ENCODE measurements at regions not wholly inside any gene's neighbourhood (a gene's known extent, or its start where the extent isn't known, plus 50 kb on each side); places are given as distances from the start of the nearest gene placed in this dataset.
"Not testable (repeated sequence)": the region's sequence is repeated elsewhere in the genome, so short reads cannot be mapped to it uniquely, and the experiment has no call there.

GRCh38 chr3:101964861-101965260, 115.5 kb downstream of the NFKBIZ start:
- no peaks in the 10 kb centered on the region for H3K36me3 Mint-ChIP-seq (ENCODE audit: insufficient read depth)
- no peaks in the 10 kb centered on the region for H3K4me1 Mint-ChIP-seq (ENCODE audit: low read depth in 2 of 2)
- H3K9me3 Mint-ChIP-seq: peaks cover 0 to 2% of the 10 kb centered on the region in 2 donors
- no peak overlapping the region for H3K4me3 Mint-ChIP-seq
- no peak overlapping the region for H3K27ac Mint-ChIP-seq
- no peaks in the 10 kb centered on the region for H3K27me3 Mint-ChIP-seq
- no peak for ATAC-seq (replicated peaks)
- DNase-seq: no peak

GRCh38 chr3:101966226-101966625, 116.9 kb downstream of the NFKBIZ start:
- H3K9me3 Mint-ChIP-seq: peaks cover 0 to 7% of the 10 kb centered on the region in 2 donors
- DNase-seq (no peak), ATAC-seq (replicated peaks) (no peak)
- H3K4me3 Mint-ChIP-seq: no peak overlapping the region
- H3K27ac Mint-ChIP-seq: no peak overlapping the region
- no peaks in the 10 kb centered on the region for H3K27me3 Mint-ChIP-seq
- H3K36me3 Mint-ChIP-seq (ENCODE audit: insufficient read depth): no peaks in the 10 kb centered on the region
- H3K4me1 Mint-ChIP-seq (ENCODE audit: low read depth in 2 of 2): no peaks in the 10 kb centered on the region

GRCh38 chr3:101970212-101970611, 120.9 kb downstream of the NFKBIZ start:
- no peak overlapping the region for H3K27ac Mint-ChIP-seq
- ATAC-seq (replicated peaks) (no peak), DNase-seq (no peak)
- H3K36me3 Mint-ChIP-seq (ENCODE audit: insufficient read depth): no peaks in the 10 kb centered on the region
- H3K4me1 Mint-ChIP-seq (ENCODE audit: low read depth in 2 of 2): peaks cover 0 to 8% of the 10 kb centered on the region in 2 donors
- H3K27me3 Mint-ChIP-seq: peaks cover 0 to 5% of the 10 kb centered on the region in 2 donors
- H3K4me3 Mint-ChIP-seq: no peak overlapping the region
- peaks cover 0 to 7% of the 10 kb centered on the region in 2 donors for H3K9me3 Mint-ChIP-seq

DNA sequence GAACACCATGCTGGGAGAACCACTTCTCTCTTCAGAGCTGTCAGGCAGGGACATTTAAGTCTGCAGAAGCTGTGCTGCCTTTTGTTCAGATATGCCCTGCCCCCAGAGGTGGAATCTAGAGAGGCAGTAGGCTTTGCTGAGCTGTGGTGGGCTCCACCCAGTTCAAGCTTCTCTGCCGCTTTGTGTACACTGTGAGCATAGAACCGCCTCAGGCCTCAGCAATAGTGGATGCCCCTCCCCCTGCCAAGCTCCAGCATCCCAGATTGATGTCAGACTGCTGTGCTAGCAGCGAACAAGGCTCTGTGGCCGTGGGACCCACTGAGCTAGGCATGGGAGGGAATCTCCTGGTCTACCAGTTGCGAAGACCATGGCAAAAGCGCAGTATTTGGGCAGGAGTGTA, 121.6 kb downstream of the NFKBIZ start:
- no peaks in the 10 kb centered on the region for H3K36me3 Mint-ChIP-seq (ENCODE audit: insufficient read depth)
- peaks cover 0 to 7% of the 10 kb centered on the region in 2 donors for H3K9me3 Mint-ChIP-seq
- no peak for ATAC-seq (replicated peaks)
- peaks cover 0 to 8% of the 10 kb centered on the region in 2 donors for H3K4me1 Mint-ChIP-seq (ENCODE audit: low read depth in 2 of 2)
- H3K4me3 Mint-ChIP-seq: no peak overlapping the region
- DNase-seq: no peak
- peaks cover 0 to 5% of the 10 kb centered on the region in 2 donors for H3K27me3 Mint-ChIP-seq
- H3K27ac Mint-ChIP-seq: no peak overlapping the region

- no peak overlapping the region for H3K27ac Mint-ChIP-seq
- ATAC-seq (replicated peaks): peak; percentile 26
- no peak for DNase-seq
These were observed 123.3 kb downstream of the NFKBIZ start for GRCh38 chr3:101972430-101973162.

DNA sequence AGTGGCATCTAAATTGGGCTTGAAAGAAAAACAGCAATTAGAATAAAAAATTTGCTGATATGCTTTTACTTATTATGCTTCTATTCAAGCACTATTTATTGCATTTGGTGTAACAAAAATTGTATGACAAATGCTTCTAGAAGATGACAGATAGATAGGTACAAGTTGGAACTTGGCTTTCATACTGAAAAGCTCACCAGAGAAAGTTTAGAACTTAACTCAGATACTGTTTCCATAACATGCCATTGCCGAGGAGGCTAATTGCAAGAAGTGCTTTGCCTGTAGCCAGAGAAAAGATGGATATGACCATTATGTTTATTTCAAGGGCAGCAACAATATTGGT, 123.8 kb downstream of the NFKBIZ start:
- H3K27ac Mint-ChIP-seq: no peak overlapping the region
- no peak for ATAC-seq (replicated peaks)
- peaks cover 0 to 5% of the 10 kb centered on the region in 2 donors for H3K27me3 Mint-ChIP-seq
- DNase-seq: no peak
- peaks cover 0 to 7% of the 10 kb centered on the region in 2 donors for H3K9me3 Mint-ChIP-seq
- no peak overlapping the region for H3K4me3 Mint-ChIP-seq
- H3K4me1 Mint-ChIP-seq (ENCODE audit: low read depth in 2 of 2): peaks cover 0 to 8% of the 10 kb centered on the region in 2 donors
- no peaks in the 10 kb centered on the region for H3K36me3 Mint-ChIP-seq (ENCODE audit: insufficient read depth)

More at GRCh38 chr3:101972430-101973162, 123.3 kb downstream of the NFKBIZ start:
- Mint-ChIP-seq H3K4me3 (no peak overlapping the region), H3K9me3 (peaks cover 0 to 7% of the 10 kb centered on the region in 2 donors), H3K27me3 (peaks cover 0 to 5% of the 10 kb centered on the region in 2 donors), H3K4me1 (ENCODE audit: low read depth in 2 of 2) (peaks cover 0 to 8% of the 10 kb centered on the region in 2 donors), H3K36me3 (ENCODE audit: insufficient read depth) (no peaks in the 10 kb centered on the region)

DNA sequence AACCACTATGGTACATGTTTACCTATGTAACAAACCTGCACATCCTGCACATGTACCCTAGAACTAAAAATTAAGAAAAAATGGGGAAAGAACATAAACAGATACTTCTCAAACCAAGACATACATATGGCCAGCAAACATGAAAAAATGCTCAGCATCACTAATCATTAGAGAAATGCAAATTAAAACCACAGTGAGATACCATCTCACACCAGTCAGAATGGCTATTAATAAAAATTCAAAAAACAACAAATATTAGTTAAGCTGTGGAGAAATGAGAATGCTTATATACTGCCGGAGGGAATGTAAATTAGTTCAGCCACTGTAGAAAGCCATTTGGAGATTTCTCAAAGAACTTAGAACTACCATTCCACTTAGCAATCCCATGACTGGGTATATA, 126.1 kb downstream of the NFKBIZ start:
- H3K27ac Mint-ChIP-seq; DNase-seq; H3K9me3 Mint-ChIP-seq; H3K4me1 Mint-ChIP-seq (ENCODE audit: low read depth in 2 of 2); H3K27me3 Mint-ChIP-seq; H3K4me3 Mint-ChIP-seq; ATAC-seq (replicated peaks); H3K36me3 Mint-ChIP-seq (ENCODE audit: insufficient read depth): not testable (repeated sequence)

DNA sequence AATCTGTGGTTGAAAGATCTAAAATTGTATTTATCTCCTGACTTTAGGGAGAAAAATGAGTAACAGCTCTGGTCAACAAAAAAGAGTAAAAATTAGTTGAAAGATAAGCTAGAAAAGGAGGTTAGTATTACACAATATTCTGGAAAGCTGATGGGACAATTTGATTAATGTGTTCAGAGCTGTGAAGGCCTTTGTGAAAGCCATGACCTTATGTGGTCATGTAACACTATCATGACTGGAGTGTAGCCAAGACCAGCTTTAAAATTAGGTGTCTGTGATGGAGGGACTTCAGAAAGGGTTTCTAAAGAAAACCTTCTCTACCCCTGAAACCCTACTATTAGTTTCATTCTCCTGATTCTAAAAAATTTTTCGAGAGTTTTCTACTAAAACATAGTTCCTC, 127.2 kb downstream of the NFKBIZ start:
- H3K4me3 Mint-ChIP-seq: no peak overlapping the region
- H3K4me1 Mint-ChIP-seq (ENCODE audit: low read depth in 2 of 2): peaks cover 0 to 8% of the 10 kb centered on the region in 2 donors
- no peak for ATAC-seq (replicated peaks)
- no peaks in the 10 kb centered on the region for H3K9me3 Mint-ChIP-seq
- no peaks in the 10 kb centered on the region for H3K36me3 Mint-ChIP-seq (ENCODE audit: insufficient read depth)
- H3K27ac Mint-ChIP-seq: no peak overlapping the region
- DNase-seq: no peak
- peaks cover under 1 to 5% of the 10 kb centered on the region in 2 donors for H3K27me3 Mint-ChIP-seq

GRCh38 chr3:101978348-101978747, 129.0 kb downstream of the NFKBIZ start:
- no peaks in the 10 kb centered on the region for H3K4me1 Mint-ChIP-seq (ENCODE audit: low read depth in 2 of 2)
- H3K27ac Mint-ChIP-seq: no peak overlapping the region
- H3K27me3 Mint-ChIP-seq: peaks cover 14 to 17% of the 10 kb centered on the region in 2 donors
- no peaks in the 10 kb centered on the region for H3K9me3 Mint-ChIP-seq
- ATAC-seq (replicated peaks) (no peak), DNase-seq (no peak)
- H3K4me3 Mint-ChIP-seq: no peak overlapping the region
- H3K36me3 Mint-ChIP-seq (ENCODE audit: insufficient read depth): no peaks in the 10 kb centered on the region

- DNase-seq (no peak), ATAC-seq (replicated peaks) (no peak)
- Mint-ChIP-seq H3K27ac (no peak overlapping the region), H3K4me3 (no peak overlapping the region), H3K4me1 (ENCODE audit: low read depth in 2 of 2) (no peaks in the 10 kb centered on the region), H3K36me3 (ENCODE audit: insufficient read depth) (no peaks in the 10 kb centered on the region), H3K27me3 (peaks cover 14 to 17% of the 10 kb centered on the region in 2 donors), H3K9me3 (no peaks in the 10 kb centered on the region)
These were observed 129.7 kb downstream of the NFKBIZ start for GRCh38 chr3:101979033-101979432.

GRCh38 chr3:101984356-101984755, 135.0 kb downstream of the NFKBIZ start:
- Mint-ChIP-seq H3K9me3 (no peaks in the 10 kb centered on the region), H3K27me3 (peaks cover 12 to 14% of the 10 kb centered on the region in 2 donors), H3K36me3 (ENCODE audit: insufficient read depth) (no peaks in the 10 kb centered on the region), H3K4me3 (no peak overlapping the region), H3K4me1 (ENCODE audit: low read depth in 2 of 2) (peaks cover 0 to 5% of the 10 kb centered on the region in 2 donors), H3K27ac (no peak overlapping the region)
- ATAC-seq (replicated peaks) (no peak), DNase-seq (no peak)

- Mint-ChIP-seq H3K4me3 (no peak overlapping the region), H3K36me3 (ENCODE audit: insufficient read depth) (no peaks in the 10 kb centered on the region), H3K27me3 (no peaks in the 10 kb centered on the region), H3K9me3 (no peaks in the 10 kb centered on the region), H3K4me1 (ENCODE audit: low read depth in 2 of 2) (peaks cover 0 to 5% of the 10 kb centered on the region in 2 donors), H3K27ac (peak overlapping the region in 1 of 2 donors; percentile 54)
- DNase-seq (no peak), ATAC-seq (replicated peaks) (peak; percentile 27)
These were observed 139.3 kb downstream of the NFKBIZ start for GRCh38 chr3:101988596-101988995.

DNA sequence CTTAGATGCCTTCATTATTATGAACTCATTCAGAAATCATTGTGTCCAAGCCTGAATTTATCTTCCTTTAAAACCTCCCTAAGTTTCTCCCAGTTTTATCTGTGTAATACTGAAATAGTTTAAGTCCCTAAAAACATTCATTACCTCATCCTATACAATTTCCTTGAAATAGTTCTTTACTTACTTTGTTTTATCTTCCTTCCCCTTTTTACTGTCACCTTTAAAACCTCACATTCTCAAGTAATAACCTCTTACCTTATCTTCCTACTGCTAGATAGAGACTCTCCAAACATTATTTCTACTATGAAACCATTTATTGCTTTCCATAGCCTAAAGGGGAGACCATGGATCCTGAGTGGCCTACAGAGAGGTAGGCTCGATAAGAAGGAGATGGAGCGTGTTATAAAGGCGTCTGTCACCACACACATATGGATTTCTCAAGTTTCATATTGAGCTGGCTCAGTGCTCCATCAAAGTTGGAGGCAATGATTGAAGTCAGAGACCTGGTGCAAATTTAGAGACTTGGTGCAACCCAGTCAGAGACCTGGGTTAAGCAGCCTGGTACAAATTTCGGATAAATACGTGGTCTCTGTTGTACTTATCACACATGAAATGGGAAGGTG, 140.4 kb downstream of the NFKBIZ start:
- ATAC-seq (replicated peaks): no peak
- Mint-ChIP-seq H3K9me3 (no peaks in the 10 kb centered on the region), H3K27ac (no peak overlapping the region), H3K4me1 (ENCODE audit: low read depth in 2 of 2) (peaks cover 0 to 5% of the 10 kb centered on the region in 2 donors), H3K36me3 (ENCODE audit: insufficient read depth) (no peaks in the 10 kb centered on the region), H3K4me3 (no peak overlapping the region), H3K27me3 (no peaks in the 10 kb centered on the region)
- DNase-seq: no peak

DNA sequence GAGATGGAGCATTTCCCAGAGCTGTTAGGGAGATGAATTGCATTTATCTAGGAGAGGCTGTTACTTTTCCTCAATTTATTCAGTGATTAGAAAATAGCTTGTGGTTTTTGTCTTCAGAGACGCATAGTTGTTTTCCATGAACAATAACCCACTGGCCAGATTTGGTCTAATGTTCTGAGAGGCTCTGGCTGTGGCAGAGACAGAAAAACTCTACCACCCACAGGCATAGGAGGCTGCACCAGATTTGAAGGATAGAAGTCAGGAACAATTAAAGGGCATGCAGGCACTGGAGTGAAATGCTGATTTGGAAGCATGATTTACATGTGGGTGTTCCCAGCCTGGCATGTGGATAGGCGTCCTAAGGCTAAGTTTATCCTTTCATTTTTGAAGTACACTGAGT, 143.5 kb downstream of the NFKBIZ start:
- DNase-seq (no peak), ATAC-seq (replicated peaks) (no peak)
- Mint-ChIP-seq H3K36me3 (ENCODE audit: insufficient read depth) (no peaks in the 10 kb centered on the region), H3K27ac (no peak overlapping the region), H3K4me3 (no peak overlapping the region), H3K4me1 (ENCODE audit: low read depth in 2 of 2) (no peaks in the 10 kb centered on the region), H3K27me3 (peaks cover 4 to 16% of the 10 kb centered on the region in 2 donors), H3K9me3 (no peaks in the 10 kb centered on the region)
